ENCODE measurements at regions not wholly inside any gene's neighbourhood (a gene's known extent, or its start where the extent isn't known, plus 50 kb on each side); places are given as distances from the start of the nearest gene placed in this dataset.

DNA sequence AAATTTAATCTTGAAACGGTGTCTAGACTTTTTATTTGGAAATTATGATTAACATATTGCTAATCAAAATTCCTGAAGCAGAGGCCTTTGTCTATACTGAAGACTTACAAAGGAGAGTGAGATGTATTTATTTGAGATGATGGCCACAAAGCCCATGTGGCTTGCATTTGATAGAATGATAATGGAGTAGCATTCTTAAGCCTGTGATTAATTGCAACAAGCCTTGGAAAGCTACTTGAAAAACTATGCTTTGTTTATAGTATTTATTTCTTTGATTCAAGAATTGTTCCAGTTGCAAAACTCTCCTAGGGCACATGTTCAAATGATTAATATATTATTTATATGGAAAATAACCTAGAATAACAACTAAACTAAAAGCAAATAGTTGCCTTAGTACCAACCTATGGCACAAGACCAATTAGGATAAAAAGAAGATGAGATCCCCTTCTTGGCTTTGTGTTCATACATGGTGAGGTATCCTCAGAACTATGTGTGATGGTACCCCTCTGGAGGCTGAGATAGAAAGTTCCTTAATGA is 244.1 kb upstream of the TBL1XR1 start:
- TF ChIP-seq, protein P1, sequence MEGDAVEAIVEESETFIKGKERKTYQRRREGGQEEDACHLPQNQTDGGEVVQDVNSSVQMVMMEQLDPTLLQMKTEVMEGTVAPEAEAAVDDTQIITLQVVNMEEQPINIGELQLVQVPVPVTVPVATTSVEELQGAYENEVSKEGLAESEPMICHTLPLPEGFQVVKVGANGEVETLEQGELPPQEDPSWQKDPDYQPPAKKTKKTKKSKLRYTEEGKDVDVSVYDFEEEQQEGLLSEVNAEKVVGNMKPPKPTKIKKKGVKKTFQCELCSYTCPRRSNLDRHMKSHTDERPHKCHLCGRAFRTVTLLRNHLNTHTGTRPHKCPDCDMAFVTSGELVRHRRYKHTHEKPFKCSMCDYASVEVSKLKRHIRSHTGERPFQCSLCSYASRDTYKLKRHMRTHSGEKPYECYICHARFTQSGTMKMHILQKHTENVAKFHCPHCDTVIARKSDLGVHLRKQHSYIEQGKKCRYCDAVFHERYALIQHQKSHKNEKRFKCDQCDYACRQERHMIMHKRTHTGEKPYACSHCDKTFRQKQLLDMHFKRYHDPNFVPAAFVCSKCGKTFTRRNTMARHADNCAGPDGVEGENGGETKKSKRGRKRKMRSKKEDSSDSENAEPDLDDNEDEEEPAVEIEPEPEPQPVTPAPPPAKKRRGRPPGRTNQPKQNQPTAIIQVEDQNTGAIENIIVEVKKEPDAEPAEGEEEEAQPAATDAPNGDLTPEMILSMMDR (IDR thresholded peaks at IDR 0.05; ENCODE audit: extremely low read depth in 1 of 2, insufficient read depth in 1 of 2, low read depth in 1 of 2, low read length in 2 of 2): no peak
- TF ChIP-seq POLR2A (IDR thresholded peaks at IDR 0.05; ENCODE audit: low read depth, low read length): no peak
- TF ChIP-seq EZH2 (IDR thresholded peaks at IDR 0.05; ENCODE audit: borderline replicate concordance, low read depth, low read length, severe bottlenecking): no peak
